Choroid plexus epithelial cell (primary cell): ENCODE measurements at regions not wholly inside any gene's neighbourhood (a gene's known extent, or its start where the extent isn't known, plus 50 kb on each side); places are given as distances from the start of the nearest gene placed in this dataset.
"Not testable (repeated sequence)": the region's sequence is repeated elsewhere in the genome, so short reads cannot be mapped to it uniquely, and the experiment has no call there.

ENCODE experiments used
- DNase-seq: peaks from one replicate; pipeline ENCODE4 v3.0.0-alpha.2; 2010; ENCODE audit warnings: low read depth
- H3K4me3 ChIP-seq: 2 replicates; pipeline ENCODE4 v1.5.1; 2011; ENCODE audit warnings: low read depth, mild to moderate bottlenecking, control low read depth, low read length, moderate library complexity
- CTCF ChIP-seq: conservative IDR thresholded peaks from 2 replicates; pipeline ENCODE4 v1.5.1; 2011; ENCODE audit warnings: low read depth, mild to moderate bottlenecking, control low read depth, inconsistent platforms, low read length, moderate library complexity

DNA sequence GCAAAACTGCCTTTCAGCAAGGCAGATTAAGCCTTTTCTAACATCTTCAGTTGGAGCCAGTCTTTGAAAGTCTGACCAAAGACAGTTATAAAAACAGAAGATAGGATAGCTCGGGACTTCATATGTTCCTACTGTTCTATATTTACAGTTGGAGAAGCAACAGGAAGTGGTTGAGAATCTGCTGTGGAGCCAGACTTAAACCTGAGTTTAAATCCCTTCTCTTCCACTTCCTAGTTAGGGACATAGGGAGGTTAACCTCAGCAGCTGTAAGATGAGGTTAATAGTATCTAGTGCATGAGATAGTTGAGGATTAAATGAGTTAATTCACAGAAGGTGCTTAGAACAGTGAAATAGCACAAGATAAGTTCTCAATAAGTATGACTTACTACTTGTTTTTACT, 84.5 kb upstream of the FREM1 start:
- H3K4me3 ChIP-seq: no peak overlapping the region
- DNase-seq: no peak
- TF ChIP-seq CTCF: no peak

DNA sequence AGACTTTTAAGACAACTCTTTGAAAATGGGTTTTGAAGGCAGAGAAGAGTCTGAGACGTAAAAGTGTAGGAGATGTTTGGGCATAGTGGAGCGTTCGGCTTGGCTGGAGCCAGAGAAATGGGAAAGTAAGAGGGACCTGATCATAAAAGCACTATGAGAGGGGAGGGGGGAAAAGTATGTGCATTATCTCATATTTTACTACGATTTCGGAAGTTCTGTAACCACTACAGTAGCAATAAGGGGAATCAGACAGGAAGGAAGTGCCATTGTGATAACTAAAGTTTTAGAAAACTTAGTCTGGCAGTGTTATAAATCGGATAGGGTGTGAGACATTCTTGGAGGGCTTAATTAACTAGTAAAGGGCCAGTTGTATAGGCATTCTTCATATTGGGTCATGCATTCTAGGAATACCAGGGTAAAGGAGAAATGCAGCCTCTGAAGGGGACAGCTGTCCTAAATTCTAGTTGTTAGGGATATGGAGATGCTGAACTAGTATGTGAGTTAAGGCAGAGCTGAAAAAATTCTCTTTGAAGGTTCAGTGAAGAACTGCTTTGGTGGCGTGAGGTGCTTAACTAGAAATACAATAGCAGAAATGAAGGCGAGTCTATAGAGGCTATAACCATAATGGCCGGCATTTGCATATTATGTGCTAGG, 83.8 kb upstream of the FREM1 start:
- DNase-seq: no peak

DNA sequence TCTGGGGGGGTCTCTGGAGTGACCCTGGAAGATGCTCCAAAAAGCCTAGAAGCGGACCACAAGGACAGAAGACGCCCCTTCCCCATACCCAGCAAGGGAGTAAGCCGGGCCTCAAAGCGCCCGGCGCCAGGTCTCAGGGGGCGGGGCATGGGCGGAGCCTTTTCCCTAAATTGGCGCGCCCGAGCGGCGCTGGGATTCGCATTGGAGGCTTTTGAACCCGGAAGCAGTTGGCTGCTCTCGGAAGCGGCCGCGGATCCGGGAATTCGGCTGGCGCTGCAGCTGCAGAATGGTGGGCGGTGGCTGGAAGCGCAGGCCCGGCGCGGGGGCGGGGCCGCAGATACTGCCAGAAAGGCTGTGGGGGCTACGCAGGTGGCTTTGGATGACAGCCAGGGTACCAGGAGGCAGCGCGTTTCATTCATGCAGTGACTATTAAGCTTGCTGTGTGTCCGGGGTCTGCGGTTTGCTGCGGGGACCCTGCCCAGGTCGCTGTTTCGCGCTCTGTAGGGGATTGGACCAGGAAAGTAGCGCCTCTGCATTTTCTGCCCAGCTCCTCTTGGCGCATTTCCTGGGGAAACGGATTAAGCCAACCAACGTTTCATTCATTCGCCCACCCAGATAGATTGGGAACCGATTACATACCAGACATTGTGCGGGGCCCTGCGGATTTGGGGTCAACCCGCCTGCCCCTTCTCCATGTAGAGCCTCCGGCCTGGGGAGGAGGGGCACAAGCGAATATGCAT, 83.0 kb upstream of the FREM1 start:
- peak overlapping the region; percentile 69 for H3K4me3 ChIP-seq
- TF ChIP-seq CTCF: no peak
- DNase-seq: peak; percentile 77

More for the DNA sequence above, 83.8 kb upstream of the FREM1 start:
- no peak overlapping the region for H3K4me3 ChIP-seq
- TF ChIP-seq CTCF: no peak

DNA sequence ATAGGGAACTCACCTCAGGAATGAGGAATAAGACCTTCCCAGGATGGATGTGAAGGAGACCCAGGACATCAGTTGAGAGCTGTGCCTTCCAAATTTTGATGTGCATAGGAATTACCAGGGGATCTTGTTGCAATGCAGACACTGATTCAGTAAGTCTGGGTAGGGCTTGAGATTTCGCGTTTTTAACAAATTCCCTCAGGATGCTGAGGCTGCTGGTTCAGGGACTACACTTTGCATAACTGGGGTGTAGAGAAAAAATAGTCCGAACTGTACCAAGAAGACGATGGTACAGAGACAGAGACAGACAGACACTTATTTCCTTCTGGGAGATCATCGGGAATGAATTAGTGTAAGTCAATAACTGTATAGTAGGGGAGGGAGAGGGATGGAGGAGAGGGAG, 82.3 kb upstream of the FREM1 start:
- no peak for DNase-seq
- no peak for TF ChIP-seq CTCF
- H3K4me3 ChIP-seq: no peak overlapping the region

- no peak for TF ChIP-seq CTCF
- H3K4me3 ChIP-seq: no peak overlapping the region
- DNase-seq: no peak
These were observed 81.9 kb upstream of the FREM1 start for GRCh38 chr9:14992081-14992480.

GRCh38 chr9:14990647-14991046, 80.4 kb upstream of the FREM1 start:
- not testable (repeated sequence) for DNase-seq, H3K4me3 ChIP-seq

DNA sequence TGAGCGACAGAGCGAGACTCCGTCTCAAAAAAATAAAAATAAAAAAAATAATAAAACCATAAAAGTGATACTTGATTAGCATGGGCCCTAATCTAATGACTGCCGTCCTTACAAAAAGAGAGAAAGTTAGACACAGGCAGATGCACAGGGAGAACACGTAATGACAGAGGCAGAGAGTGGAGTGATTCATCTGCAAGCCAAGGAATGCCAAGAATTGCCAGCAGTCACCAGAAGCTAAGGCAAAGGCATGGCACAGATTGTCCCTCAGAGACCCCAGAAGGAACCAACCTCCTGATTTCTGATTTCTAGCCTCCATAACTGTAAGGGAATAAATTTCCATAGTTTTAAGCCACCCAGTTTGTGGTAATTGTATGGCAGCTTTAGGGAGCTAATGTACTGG, 79.6 kb upstream of the FREM1 start:
- no peak overlapping the region for H3K4me3 ChIP-seq
- no peak for TF ChIP-seq CTCF
- DNase-seq: no peak

GRCh38 chr9:14989336-14989735, 79.1 kb upstream of the FREM1 start:
- not testable (repeated sequence) for DNase-seq, H3K4me3 ChIP-seq
